H9 (cell line): ENCODE measurements at regions not wholly inside any gene's neighbourhood (a gene's known extent, or its start where the extent isn't known, plus 50 kb on each side); places are given as distances from the start of the nearest gene placed in this dataset.

Experiments used
- DNase-seq: peaks from one replicate; pipeline ENCODE4 v3.0.0-alpha.2; 2017
- H2AFZ ChIP-seq: one replicate; pipeline ENCODE4 v1.6.1; 2013; ENCODE audit warnings: mild to moderate bottlenecking, low read length, control low read depth, moderate library complexity
- H2AK5ac ChIP-seq: 2 replicates; pipeline ENCODE4 v1.6.1; 2013; ENCODE audit warnings: low read length, control low read depth, mixed read lengths; ENCODE audit not compliant: insufficient read length
- H2BK120ac ChIP-seq: one replicate; pipeline ENCODE4 v1.6.1; 2013; ENCODE audit warnings: low read depth, mild to moderate bottlenecking, low read length, control low read depth, inconsistent platforms; ENCODE audit not compliant: poor library complexity, severe bottlenecking
- H2BK12ac ChIP-seq: 2 replicates; pipeline ENCODE4 v1.6.1; 2013; ENCODE audit warnings: low read length, control low read depth, mixed read lengths, low read depth; ENCODE audit not compliant: insufficient read length
- H2BK15ac ChIP-seq: 2 replicates; pipeline ENCODE4 v1.6.1; 2013; ENCODE audit warnings: low read depth, low read length, control low read depth
- H2BK20ac ChIP-seq: one replicate; pipeline ENCODE4 v1.6.1; 2013; ENCODE audit warnings: low read depth, mild to moderate bottlenecking, low read length, control low read depth, inconsistent platforms; ENCODE audit not compliant: poor library complexity, severe bottlenecking
- H2BK5ac ChIP-seq: 2 replicates; pipeline ENCODE4 v1.6.1; 2013; ENCODE audit warnings: low read length, control low read depth, mixed read lengths; ENCODE audit not compliant: insufficient read length
- H3K14ac ChIP-seq: 2 replicates; pipeline ENCODE4 v1.6.1; 2013; ENCODE audit warnings: low read length, control low read depth; ENCODE audit not compliant: insufficient read depth
- H3K18ac ChIP-seq: 2 replicates; pipeline ENCODE4 v1.6.1; 2013; ENCODE audit warnings: low read depth, mild to moderate bottlenecking, mixed read lengths, low read length, control low read depth; ENCODE audit not compliant: insufficient read length
- H3K23ac ChIP-seq: 2 replicates; pipeline ENCODE4 v1.6.1; 2013; ENCODE audit warnings: low read length, control low read depth, mixed read lengths, low read depth; ENCODE audit not compliant: insufficient read length
- H3K23me2 ChIP-seq: 2 replicates; pipeline ENCODE4 v1.6.1; 2013; ENCODE audit warnings: low read depth, mild to moderate bottlenecking, mixed read lengths, low read length, control low read depth; ENCODE audit not compliant: insufficient read length, poor library complexity, severe bottlenecking
- H3K27ac ChIP-seq: 2 replicates; pipeline ENCODE4 v1.5.1; 2013; ENCODE audit warnings: low read length, control low read depth, mixed read lengths, low read depth; ENCODE audit not compliant: insufficient read length
- H3K27me3 ChIP-seq: 2 replicates; pipeline ENCODE4 v1.6.1; 2013; ENCODE audit warnings: low read length, control low read depth, inconsistent platforms; ENCODE audit not compliant: insufficient read depth
- H3K4ac ChIP-seq: 2 replicates; pipeline ENCODE4 v1.6.1; 2013; ENCODE audit warnings: low read depth, mild to moderate bottlenecking, control low read depth, inconsistent platforms, low read length, moderate library complexity
- H3K4me1 ChIP-seq: 2 replicates; pipeline ENCODE4 v1.6.1; 2013; ENCODE audit warnings: low read length, control low read depth, inconsistent platforms; ENCODE audit not compliant: insufficient read depth
- H3K4me2 ChIP-seq: 2 replicates; pipeline ENCODE4 v1.6.1; 2013; ENCODE audit warnings: low read length, control low read depth, mixed read lengths; ENCODE audit not compliant: insufficient read length, insufficient read depth
- H3K56ac ChIP-seq: 2 replicates; pipeline ENCODE4 v1.6.1; 2013; ENCODE audit warnings: low read depth, mild to moderate bottlenecking, mixed read lengths, low read length, control low read depth; ENCODE audit not compliant: insufficient read length
- H3K79me1 ChIP-seq: 2 replicates; pipeline ENCODE4 v1.6.1; 2013; ENCODE audit warnings: low read depth, mild to moderate bottlenecking, moderate library complexity, low read length, control low read depth, inconsistent platforms; ENCODE audit not compliant: insufficient read depth, poor library complexity, severe bottlenecking
- H3K79me2 ChIP-seq: 2 replicates; pipeline ENCODE4 v1.6.1; 2013; ENCODE audit warnings: low read length, control low read depth, inconsistent platforms; ENCODE audit not compliant: insufficient read depth
- H3K9ac ChIP-seq: 2 replicates; pipeline ENCODE4 v1.6.1; 2013; ENCODE audit warnings: low read length, control low read depth, mixed read lengths; ENCODE audit not compliant: insufficient read length; ENCODE audit errors: extremely low read depth
- H3K9me3 ChIP-seq: one replicate; pipeline ENCODE4 v1.6.1; 2013; ENCODE audit warnings: low read depth, low read length, inconsistent platforms; ENCODE audit not compliant: control insufficient read depth
- H3T11ph ChIP-seq: one replicate; pipeline ENCODE4 v1.6.1; 2013; ENCODE audit warnings: mild to moderate bottlenecking, low read length, control low read depth, inconsistent platforms
- H4K20me1 ChIP-seq: one replicate; pipeline ENCODE4 v1.6.1; 2013; ENCODE audit not compliant: control insufficient read depth, insufficient read length, insufficient read depth
- H4K5ac ChIP-seq: 2 replicates; pipeline ENCODE4 v1.6.1; 2013; ENCODE audit warnings: low read depth, mild to moderate bottlenecking, mixed read lengths, low read length, control low read depth; ENCODE audit not compliant: insufficient read length
- H4K8ac ChIP-seq: replicated peaks from 2 replicates; pipeline ENCODE4 v1.6.1; 2013; ENCODE audit warnings: low read length, control low read depth, mixed read lengths, low read depth; ENCODE audit not compliant: insufficient read length
- H4K91ac ChIP-seq: 2 replicates; pipeline ENCODE4 v1.6.1; 2013; ENCODE audit warnings: low read depth, mild to moderate bottlenecking, moderate library complexity, mixed read lengths, low read length, control low read depth; ENCODE audit not compliant: insufficient read length
- H3K27ac Mint-ChIP-seq, 3 experiments: 2 replicates in 2 of 3; 3 replicates in 1 of 3; pipeline ENCODE4 v1.8.0; 2020 to 2021; ENCODE audit warnings: mixed read lengths in 3 of 3, mild to moderate bottlenecking in 1 of 3, moderate library complexity in 1 of 3
- H3K27me3 Mint-ChIP-seq: 2 replicates; pipeline ENCODE4 v1.8.0; 2021; ENCODE audit warnings: low read depth, mild to moderate bottlenecking, moderate library complexity, mixed read lengths
- H3K36me3 Mint-ChIP-seq, 3 experiments: 2 replicates in 2 of 3; 3 replicates in 1 of 3; pipeline ENCODE4 v1.8.0; 2020 to 2021; ENCODE audit warnings: low read depth in 3 of 3, mixed read lengths in 3 of 3; ENCODE audit not compliant: insufficient read depth in 1 of 3
- H3K4me1 Mint-ChIP-seq, 2 experiments: 2 replicates each; pipeline ENCODE4 v1.8.0; 2020; ENCODE audit warnings: mixed read lengths in 2 of 2
- H3K4me3 Mint-ChIP-seq, 2 experiments: 2 replicates in 1 of 2; 3 replicates in 1 of 2; pipeline ENCODE4 v1.8.0; 2020 to 2021; ENCODE audit warnings: mild to moderate bottlenecking in 2 of 2, mixed read lengths in 2 of 2, moderate library complexity in 1 of 2
- H3K9me3 Mint-ChIP-seq, 2 experiments: 2 replicates in 1 of 2; 3 replicates in 1 of 2; pipeline ENCODE4 v1.8.0; 2020; ENCODE audit warnings: mild to moderate bottlenecking in 2 of 2, mixed read lengths in 2 of 2, moderate library complexity in 1 of 2
- CTCF ChIP-seq: fragments of 200-600 bp; sonication (generic); conservative IDR thresholded peaks from 3 replicates; pipeline ENCODE4 v1.8.0; 2021; ENCODE audit warnings: antibody characterized with exemption, mild to moderate bottlenecking
- WGBS: extraction: QIAGEN DNeasy Blood & Tissue Kit; methylation state at CpG from one replicate; pipeline ENCODE4 v1.1.7; 2013; ENCODE audit warnings: missing lambda C conversion rate, low lambda C conversion rate, mixed read lengths; ENCODE audit not compliant: insufficient read length; ENCODE audit errors: extremely low coverage; 5-methylcytosine and 5-hydroxymethylcytosine counted together

- H3K4me2 ChIP-seq = no peak overlapping the region
- H3K27ac ChIP-seq = no peak overlapping the region
- H3K79me2 ChIP-seq = no peaks in the 10 kb centered on the region
- H2BK12ac ChIP-seq = no peak overlapping the region
- H2BK120ac ChIP-seq = no peak overlapping the region
- Mint-ChIP-seq H3K4me1 (no peaks in the 10 kb centered on the region), H3K9me3 (no peaks in the 10 kb centered on the region), H3K36me3 (no peaks in the 10 kb centered on the region; a peak in 1 of 7 replicates), H3K27me3 (no peaks in the 10 kb centered on the region; the same call in 1 of the 2 replicates), H3K4me3 (no peak overlapping the region), H3K27ac (no peak overlapping the region)
- TF ChIP-seq CTCF = no peak
- no peaks in the 10 kb centered on the region for H4K20me1 ChIP-seq
- no peak overlapping the region for H4K91ac ChIP-seq
- no peaks in the 10 kb centered on the region for H3K23me2 ChIP-seq
- no peak overlapping the region for H3K23ac ChIP-seq
- no peak overlapping the region for H4K8ac ChIP-seq
- H3K56ac ChIP-seq = no peak overlapping the region
- H3K18ac ChIP-seq = no peak overlapping the region
- H3K4me1 ChIP-seq = no peaks in the 10 kb centered on the region
- H2AK5ac ChIP-seq = no peak overlapping the region
- no peak overlapping the region for H3K4ac ChIP-seq
- no peak overlapping the region for H2BK5ac ChIP-seq
- no peak overlapping the region for H3K14ac ChIP-seq
- H4K5ac ChIP-seq = no peak overlapping the region
- no peaks in the 10 kb centered on the region for H3K27me3 ChIP-seq
- DNase-seq = no peak
- H2AFZ ChIP-seq = no peak overlapping the region
- H3K9ac ChIP-seq = no peak overlapping the region
- H2BK15ac ChIP-seq = no peak overlapping the region
- no CpG with 5 or more reads among the region's 3 CpGs for WGBS
- H3K9me3 ChIP-seq = no peaks in the 10 kb centered on the region
- no peaks in the 10 kb centered on the region for H3K79me1 ChIP-seq
- no peak overlapping the region for H2BK20ac ChIP-seq
- no peak overlapping the region for H3T11ph ChIP-seq
These were observed 300.7 kb downstream of the NOL4 start for GRCh38 chr18:33923980-33924379.
